Dendritic cell treated with granulocyte-macrophage colony-stimulating factor and Interleukin-4, amounts not matched to agents 40 ng/mL and 50 ng/mL, for 4 days (primary cell): ENCODE measurements at regions not wholly inside any gene's neighbourhood (a gene's known extent, or its start where the extent isn't known, plus 50 kb on each side); places are given as distances from the start of the nearest gene placed in this dataset.
"Not testable (repeated sequence)": the region's sequence is repeated elsewhere in the genome, so short reads cannot be mapped to it uniquely, and the experiment has no call there.

Experiments used
- H3K27ac Mint-ChIP-seq: one replicate; pipeline ENCODE4 v1.8.0; 2022; ENCODE audit warnings: mild to moderate bottlenecking, mixed read lengths
- H3K27me3 Mint-ChIP-seq: one replicate; pipeline ENCODE4 v1.8.0; 2022; ENCODE audit warnings: mild to moderate bottlenecking, mixed read lengths
- H3K36me3 Mint-ChIP-seq: one replicate; pipeline ENCODE4 v1.8.0; 2022; ENCODE audit warnings: low read depth, mixed read lengths
- H3K4me1 Mint-ChIP-seq: one replicate; pipeline ENCODE4 v1.8.0; 2022; ENCODE audit warnings: low read depth, mixed read lengths
- H3K4me3 Mint-ChIP-seq: one replicate; pipeline ENCODE4 v1.8.0; 2022; ENCODE audit warnings: mild to moderate bottlenecking, moderate library complexity, mixed read lengths
- H3K9me3 Mint-ChIP-seq: one replicate; pipeline ENCODE4 v1.8.0; 2022; ENCODE audit warnings: mixed read lengths
- intact Hi-C: fragments of 100-400 bp; cut with micrococcal nuclease; formaldehyde crosslinking; loops from one replicate; pipeline ENCODE4 v1.15.0; 2022

- H3K27me3 Mint-ChIP-seq, result no peaks in the 10 kb centered on the region
- no peaks in the 10 kb centered on the region for H3K9me3 Mint-ChIP-seq
- no peak overlapping the region for H3K4me3 Mint-ChIP-seq
- peaks cover 9% of the 10 kb centered on the region for H3K4me1 Mint-ChIP-seq
- intact Hi-C loops, result no loop called here
- no peaks in the 10 kb centered on the region for H3K36me3 Mint-ChIP-seq
- no peak overlapping the region for H3K27ac Mint-ChIP-seq
Measured at GRCh38 chr15:58313810-58314592, 117.8 kb upstream of the LIPC start.

- H3K27ac Mint-ChIP-seq, result no peak overlapping the region
- no peaks in the 10 kb centered on the region for H3K9me3 Mint-ChIP-seq
- intact Hi-C loops, result no loop called here
- no peaks in the 10 kb centered on the region for H3K36me3 Mint-ChIP-seq
- peaks cover 5% of the 10 kb centered on the region for H3K4me1 Mint-ChIP-seq
- no peaks in the 10 kb centered on the region for H3K27me3 Mint-ChIP-seq
- no peak overlapping the region for H3K4me3 Mint-ChIP-seq
Measured at GRCh38 chr15:58314593-58315216, 117.1 kb upstream of the LIPC start.

- no peaks in the 10 kb centered on the region for H3K27me3 Mint-ChIP-seq
- intact Hi-C loops, result no loop called here
- H3K27ac Mint-ChIP-seq, result no peak overlapping the region
Measured at GRCh38 chr15:58318517-58318916, 113.3 kb upstream of the LIPC start.

GRCh38 chr15:58321034-58321433 is 110.8 kb upstream of the LIPC start:
- H3K4me1 Mint-ChIP-seq, result peaks cover 32% of the 10 kb centered on the region
- peaks cover 6% of the 10 kb centered on the region for H3K9me3 Mint-ChIP-seq
- no peaks in the 10 kb centered on the region for H3K36me3 Mint-ChIP-seq
- no peak overlapping the region for H3K4me3 Mint-ChIP-seq
- intact Hi-C loops, result no loop called here
- no peak overlapping the region for H3K27ac Mint-ChIP-seq
- no peaks in the 10 kb centered on the region for H3K27me3 Mint-ChIP-seq

More at GRCh38 chr15:58318517-58318916, 113.3 kb upstream of the LIPC start:
- Mint-ChIP-seq H3K36me3 (no peaks in the 10 kb centered on the region), H3K9me3 (peaks cover 6% of the 10 kb centered on the region), H3K4me1 (peaks cover 9% of the 10 kb centered on the region), H3K4me3 (no peak overlapping the region)

- Mint-ChIP-seq H3K4me3 (no peak overlapping the region), H3K27ac (no peak overlapping the region), H3K9me3 (peaks cover 6% of the 10 kb centered on the region), H3K27me3 (no peaks in the 10 kb centered on the region), H3K36me3 (no peaks in the 10 kb centered on the region), H3K4me1 (peaks cover 32% of the 10 kb centered on the region)
- intact Hi-C loops, result no loop called here
Measured at GRCh38 chr15:58322253-58322652, 109.5 kb upstream of the LIPC start.

- H3K9me3 Mint-ChIP-seq, H3K27me3 Mint-ChIP-seq, H3K4me3 Mint-ChIP-seq, H3K36me3 Mint-ChIP-seq, intact Hi-C loops: not testable (repeated sequence)
- peaks cover 32% of the 10 kb centered on the region for H3K4me1 Mint-ChIP-seq
- H3K27ac Mint-ChIP-seq, result peak overlapping the region; percentile 52
Measured at GRCh38 chr15:58323321-58323720, 108.5 kb upstream of the LIPC start.

- Mint-ChIP-seq H3K27ac (no peak overlapping the region), H3K9me3 (peaks cover 6% of the 10 kb centered on the region), H3K36me3 (no peaks in the 10 kb centered on the region), H3K4me3 (no peak overlapping the region), H3K4me1 (peaks cover 40% of the 10 kb centered on the region), H3K27me3 (no peaks in the 10 kb centered on the region)
- intact Hi-C loops, result no loop called here
Measured at GRCh38 chr15:58324533-58324932, 107.3 kb upstream of the LIPC start.

- Mint-ChIP-seq H3K36me3 (no peaks in the 10 kb centered on the region), H3K4me1 (peaks cover 70% of the 10 kb centered on the region), H3K9me3 (no peaks in the 10 kb centered on the region), H3K27me3 (no peaks in the 10 kb centered on the region), H3K27ac (no peak overlapping the region), H3K4me3 (no peak overlapping the region)
- intact Hi-C loops, result no loop called here
Measured at GRCh38 chr15:58327958-58328357, 103.8 kb upstream of the LIPC start.

- Mint-ChIP-seq H3K4me3 (no peak overlapping the region), H3K36me3 (no peaks in the 10 kb centered on the region), H3K27me3 (no peaks in the 10 kb centered on the region), H3K27ac (peak overlapping the region; percentile 97), H3K4me1 (peaks cover 68% of the 10 kb centered on the region), H3K9me3 (no peaks in the 10 kb centered on the region)
- intact Hi-C loops, result no loop called here
Measured at GRCh38 chr15:58329211-58329610, 102.6 kb upstream of the LIPC start.

GRCh38 chr15:58329781-58330671 is 101.8 kb upstream of the LIPC start:
- Mint-ChIP-seq H3K4me1 (peaks cover 62% of the 10 kb centered on the region), H3K27ac (peak overlapping the region; percentile 97), H3K4me3 (no peak overlapping the region), H3K9me3 (peaks cover 6% of the 10 kb centered on the region), H3K27me3 (no peaks in the 10 kb centered on the region), H3K36me3 (no peaks in the 10 kb centered on the region)
- intact Hi-C loops, result no loop called here

GRCh38 chr15:58330741-58331559 is 100.8 kb upstream of the LIPC start:
- H3K27ac Mint-ChIP-seq, result peak overlapping the region; percentile 97
- peaks cover 8% of the 10 kb centered on the region for H3K9me3 Mint-ChIP-seq
- no peaks in the 10 kb centered on the region for H3K27me3 Mint-ChIP-seq
- H3K36me3 Mint-ChIP-seq, result no peaks in the 10 kb centered on the region
- H3K4me1 Mint-ChIP-seq, result peaks cover 53% of the 10 kb centered on the region
- intact Hi-C loops, result no loop called here
- peak overlapping the region; percentile 20 for H3K4me3 Mint-ChIP-seq

GRCh38 chr15:58331560-58331912 is 100.3 kb upstream of the LIPC start:
- Mint-ChIP-seq H3K4me1 (peaks cover 52% of the 10 kb centered on the region), H3K27ac (peak overlapping the region; percentile 97)
- intact Hi-C loops, result no loop called here

GRCh38 chr15:58331913-58332675 is 99.7 kb upstream of the LIPC start:
- Mint-ChIP-seq H3K4me3 (peak overlapping the region; percentile 50), H3K4me1 (peaks cover 52% of the 10 kb centered on the region), H3K27ac (peak overlapping the region; percentile 97), H3K9me3 (peaks cover 8% of the 10 kb centered on the region), H3K36me3 (no peaks in the 10 kb centered on the region), H3K27me3 (no peaks in the 10 kb centered on the region)
- intact Hi-C loops, result no loop called here

More at GRCh38 chr15:58331560-58331912, 100.3 kb upstream of the LIPC start:
- Mint-ChIP-seq H3K27me3 (no peaks in the 10 kb centered on the region), H3K36me3 (no peaks in the 10 kb centered on the region), H3K9me3 (peaks cover 8% of the 10 kb centered on the region), H3K4me3 (peak overlapping the region; percentile 50)
